OCI-LY3 (cell line): ENCODE measurements at regions not wholly inside any gene's neighbourhood (a gene's known extent, or its start where the extent isn't known, plus 50 kb on each side); places are given as distances from the start of the nearest gene placed in this dataset.

Experiments used
- H2AFZ ChIP-seq: fragments of 200-600, 300-600 bp; shearing (Covaris generic); 2 replicates; pipeline ENCODE4 v1.6.0; 2014; ENCODE audit warnings: antibody characterized with exemption, low read depth, low read length
- H3K27ac ChIP-seq: fragments of 200-600, 300-600 bp; sonication (generic); 2 replicates; pipeline ENCODE4 v1.5.1; 2014; ENCODE audit warnings: mild to moderate bottlenecking, low read length, moderate library complexity, mixed read lengths
- H3K27me3 ChIP-seq: fragments of 200-600, 300-600 bp; sonication (generic); 2 replicates; pipeline ENCODE4 v1.6.1; 2014; ENCODE audit warnings: low read depth, low read length, mixed read lengths
- H3K36me3 ChIP-seq: fragments of 200-600, 300-600 bp; sonication (generic); replicated peaks from 2 replicates; pipeline ENCODE3; 2014; ENCODE audit warnings: low read depth, low read length, mixed read lengths
- H3K4me1 ChIP-seq: fragments of 300-600, 200-600 bp; sonication (generic); 2 replicates; pipeline ENCODE4 v1.6.1; 2014; ENCODE audit warnings: low read length, mixed read lengths
- H3K4me2 ChIP-seq: fragments of 200-600, 300-600 bp; sonication (generic); 2 replicates; pipeline ENCODE4 v1.6.1; 2014; ENCODE audit warnings: low read length, mixed read lengths
- H3K4me3 ChIP-seq: fragments of 300-600, 200-600 bp; sonication (generic); 2 replicates; pipeline ENCODE4 v1.5.1; 2014; ENCODE audit warnings: antibody characterized with exemption, mild to moderate bottlenecking, low read length, moderate library complexity
- H3K79me2 ChIP-seq: fragments of 300-600, 200-600 bp; shearing (Covaris generic); 2 replicates; pipeline ENCODE4 v1.6.1; 2014; ENCODE audit warnings: mild to moderate bottlenecking, low read length, mixed read lengths
- H3K9ac ChIP-seq: fragments of 300-600, 200-600 bp; shearing (Covaris generic); 2 replicates; pipeline ENCODE4 v1.6.0; 2014; ENCODE audit warnings: mild to moderate bottlenecking, low read length, moderate library complexity
- H3K9me3 ChIP-seq: fragments of 200-600, 300-600 bp; shearing (Covaris generic); 2 replicates; pipeline ENCODE4 v1.6.1; 2014; ENCODE audit warnings: low read length, mixed read lengths; ENCODE audit not compliant: insufficient read depth
- H4K20me1 ChIP-seq: fragments of 200-600, 300-600 bp; sonication (generic); 2 replicates; pipeline ENCODE4 v1.6.1; 2016; ENCODE audit warnings: low read length, mixed read lengths; ENCODE audit not compliant: insufficient read depth
- EZH2phosphoT487 ChIP-seq: fragments of 200-600 bp; shearing (Covaris generic); IDR thresholded peaks from 2 replicates; pipeline ENCODE4 v1.6.1; 2018; ENCODE audit warnings: antibody characterized with exemption, mixed run types, low read depth
- TF ChIP-seq, protein P1 (sequence below): fragments of 200-600, 300-600 bp; sonication (generic); IDR thresholded peaks from 2 replicates; pipeline ENCODE4 v1.5.1; 2014; ENCODE audit warnings: antibody characterized with exemption, low read length, low read depth

DNA sequence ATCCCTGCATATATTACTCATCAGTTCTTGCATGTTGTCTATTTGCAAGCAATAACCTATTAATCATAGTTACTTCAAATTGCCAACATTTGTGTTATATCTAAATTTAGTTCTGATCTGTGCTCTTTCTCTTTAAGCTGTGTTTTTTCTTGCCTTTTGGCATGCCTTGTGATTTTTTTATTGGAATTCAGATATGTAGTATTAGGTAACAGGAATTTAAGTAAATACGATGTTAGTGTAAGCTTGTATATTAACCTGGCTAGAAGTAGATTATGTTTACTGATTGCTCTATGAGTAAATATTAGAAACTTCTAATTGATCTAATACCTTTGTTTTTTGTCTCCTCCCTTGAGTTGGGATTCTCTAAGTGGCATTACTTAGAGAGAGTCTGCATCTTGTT lies 718.9 kb upstream of the POT1 start:
- Histone ChIP-seq H3K27ac (no peak overlapping the region), H3K36me3 (no peaks in the 10 kb centered on the region), H3K4me1 (no peaks in the 10 kb centered on the region), H2AFZ (no peak overlapping the region), H3K4me2 (no peak overlapping the region), H3K4me3 (no peak overlapping the region), H3K9ac (no peak overlapping the region), H3K9me3 (no peaks in the 10 kb centered on the region), H4K20me1 (no peaks in the 10 kb centered on the region), H3K79me2 (no peaks in the 10 kb centered on the region), H3K27me3 (no peaks in the 10 kb centered on the region)
- no peak for TF ChIP-seq EZH2phosphoT487
- TF ChIP-seq, protein P1, sequence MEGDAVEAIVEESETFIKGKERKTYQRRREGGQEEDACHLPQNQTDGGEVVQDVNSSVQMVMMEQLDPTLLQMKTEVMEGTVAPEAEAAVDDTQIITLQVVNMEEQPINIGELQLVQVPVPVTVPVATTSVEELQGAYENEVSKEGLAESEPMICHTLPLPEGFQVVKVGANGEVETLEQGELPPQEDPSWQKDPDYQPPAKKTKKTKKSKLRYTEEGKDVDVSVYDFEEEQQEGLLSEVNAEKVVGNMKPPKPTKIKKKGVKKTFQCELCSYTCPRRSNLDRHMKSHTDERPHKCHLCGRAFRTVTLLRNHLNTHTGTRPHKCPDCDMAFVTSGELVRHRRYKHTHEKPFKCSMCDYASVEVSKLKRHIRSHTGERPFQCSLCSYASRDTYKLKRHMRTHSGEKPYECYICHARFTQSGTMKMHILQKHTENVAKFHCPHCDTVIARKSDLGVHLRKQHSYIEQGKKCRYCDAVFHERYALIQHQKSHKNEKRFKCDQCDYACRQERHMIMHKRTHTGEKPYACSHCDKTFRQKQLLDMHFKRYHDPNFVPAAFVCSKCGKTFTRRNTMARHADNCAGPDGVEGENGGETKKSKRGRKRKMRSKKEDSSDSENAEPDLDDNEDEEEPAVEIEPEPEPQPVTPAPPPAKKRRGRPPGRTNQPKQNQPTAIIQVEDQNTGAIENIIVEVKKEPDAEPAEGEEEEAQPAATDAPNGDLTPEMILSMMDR, result no peak

DNA sequence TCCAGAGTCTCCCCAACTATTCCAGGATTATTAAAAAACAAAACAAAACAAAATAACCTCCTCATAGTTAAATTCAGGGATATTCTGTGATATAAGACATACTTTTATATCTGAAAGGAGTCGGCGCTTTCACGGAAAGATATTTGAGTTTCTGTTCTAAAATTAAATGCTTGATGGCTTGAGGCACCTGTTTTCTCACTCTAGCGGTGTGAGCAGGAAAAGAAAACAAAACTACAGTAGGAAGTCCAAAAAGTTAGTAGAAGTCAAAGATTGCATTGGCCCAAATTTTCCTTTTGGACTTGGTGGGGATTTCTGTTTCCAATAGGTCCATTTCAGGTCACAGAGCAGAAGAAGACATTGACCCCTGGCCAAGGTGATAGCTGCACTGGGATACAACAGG lies 716.1 kb upstream of the POT1 start:
- Histone ChIP-seq H3K9me3 (no peaks in the 10 kb centered on the region), H3K4me3 (no peak overlapping the region), H3K27me3 (no peaks in the 10 kb centered on the region), H3K27ac (no peak overlapping the region), H3K4me2 (no peak overlapping the region), H3K36me3 (no peaks in the 10 kb centered on the region), H3K9ac (no peak overlapping the region), H3K79me2 (no peaks in the 10 kb centered on the region), H4K20me1 (no peaks in the 10 kb centered on the region), H2AFZ (no peak overlapping the region), H3K4me1 (no peaks in the 10 kb centered on the region)
- no peak for TF ChIP-seq EZH2phosphoT487
- TF ChIP-seq, protein P1, result no peak

DNA sequence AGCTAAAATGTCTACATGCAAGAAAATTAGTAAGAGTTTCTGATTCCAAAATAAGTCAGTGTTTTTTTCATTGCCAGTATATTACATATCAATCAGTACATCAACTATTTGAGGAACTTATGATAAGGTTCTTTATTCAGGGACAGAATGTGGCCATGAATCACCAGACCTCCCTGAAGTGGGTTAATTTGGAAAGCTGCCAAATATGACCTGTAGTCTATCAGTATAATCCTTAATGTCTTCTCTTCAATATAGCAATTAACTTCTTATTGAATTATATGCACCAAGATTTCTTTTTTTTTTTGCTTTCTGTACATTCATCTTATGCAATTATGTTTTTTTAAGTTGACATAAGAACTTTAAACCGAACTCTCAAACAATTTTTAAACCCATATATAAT lies 714.5 kb upstream of the POT1 start:
- no peak overlapping the region for H3K27ac ChIP-seq
- H3K4me3 ChIP-seq, result no peak overlapping the region
- no peak overlapping the region for H3K4me2 ChIP-seq
- H3K4me1 ChIP-seq, result no peaks in the 10 kb centered on the region
- no peak for TF ChIP-seq EZH2phosphoT487
- TF ChIP-seq, protein P1, result no peak
- H3K36me3 ChIP-seq, result no peaks in the 10 kb centered on the region
- no peaks in the 10 kb centered on the region for H3K27me3 ChIP-seq
- H3K79me2 ChIP-seq, result no peaks in the 10 kb centered on the region
- H3K9me3 ChIP-seq, result no peaks in the 10 kb centered on the region
- no peak overlapping the region for H3K9ac ChIP-seq
- H4K20me1 ChIP-seq, result no peaks in the 10 kb centered on the region
- H2AFZ ChIP-seq, result no peak overlapping the region

DNA sequence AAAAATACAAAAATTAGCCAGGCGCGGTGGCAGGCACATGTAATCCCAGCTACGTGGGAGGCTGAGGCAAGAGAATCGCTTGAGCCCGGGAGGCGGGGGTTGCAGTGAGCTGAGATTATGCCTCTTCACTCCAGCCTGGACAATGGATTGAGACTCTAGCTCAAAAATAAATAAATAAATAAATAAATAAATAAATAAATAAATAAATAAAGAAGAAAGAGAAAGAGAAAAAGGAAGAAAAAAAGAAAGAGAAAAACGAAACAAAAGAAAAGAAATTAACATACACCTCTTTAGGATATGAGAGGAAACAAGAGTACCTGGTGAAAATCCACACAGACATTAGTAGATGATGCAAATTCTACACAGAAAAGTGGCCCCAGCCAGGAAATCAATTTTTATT lies 713.7 kb upstream of the POT1 start:
- H3K79me2 ChIP-seq, result no peaks in the 10 kb centered on the region
- no peaks in the 10 kb centered on the region for H3K36me3 ChIP-seq
- H3K4me1 ChIP-seq, result no peaks in the 10 kb centered on the region
- H3K27ac ChIP-seq, result no peak overlapping the region
- no peak for TF ChIP-seq EZH2phosphoT487
- TF ChIP-seq, protein P1, result no peak
- no peak overlapping the region for H3K9ac ChIP-seq
- H4K20me1 ChIP-seq, result no peaks in the 10 kb centered on the region
- H3K4me2 ChIP-seq, result no peak overlapping the region
- H3K27me3 ChIP-seq, result no peaks in the 10 kb centered on the region
- no peak overlapping the region for H2AFZ ChIP-seq
- no peak overlapping the region for H3K4me3 ChIP-seq
- H3K9me3 ChIP-seq, result no peaks in the 10 kb centered on the region
